Embryonic facial prominence (tissue), 1 donor: ENCODE measurements at regions not wholly inside any gene's neighbourhood (a gene's known extent, or its start where the extent isn't known, plus 50 kb on each side); places are given as distances from the start of the nearest gene placed in this dataset.
"Not testable (repeated sequence)": the region's sequence is repeated elsewhere in the genome, so short reads cannot be mapped to it uniquely, and the experiment has no call there.

ENCODE experiments used
- DNase-seq: peaks from one replicate; pipeline ENCODE4 v3.0.0-alpha.2; 2016; ENCODE audit errors: extremely low spot score

DNA sequence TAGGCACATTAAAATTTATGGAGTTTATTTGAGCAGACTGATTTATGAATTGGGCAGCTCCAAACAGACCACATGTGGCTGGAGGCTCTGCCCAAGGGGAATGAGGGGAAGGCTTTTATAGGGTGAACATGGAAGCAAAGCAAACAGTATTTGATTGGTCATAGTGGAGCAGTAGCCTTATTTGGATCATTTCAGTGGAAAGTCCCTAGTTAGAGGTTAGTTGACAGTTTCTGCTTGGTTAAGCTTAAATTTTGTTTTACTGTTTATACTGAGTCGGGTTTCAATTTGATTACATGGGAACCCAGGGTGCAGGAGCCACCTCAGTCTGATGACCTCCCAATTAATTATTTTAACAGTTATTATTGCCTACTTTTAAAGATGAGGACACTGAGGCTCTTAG lies 140.5 kb downstream of the NDFIP2 start:
- DNase-seq = no peak

DNA sequence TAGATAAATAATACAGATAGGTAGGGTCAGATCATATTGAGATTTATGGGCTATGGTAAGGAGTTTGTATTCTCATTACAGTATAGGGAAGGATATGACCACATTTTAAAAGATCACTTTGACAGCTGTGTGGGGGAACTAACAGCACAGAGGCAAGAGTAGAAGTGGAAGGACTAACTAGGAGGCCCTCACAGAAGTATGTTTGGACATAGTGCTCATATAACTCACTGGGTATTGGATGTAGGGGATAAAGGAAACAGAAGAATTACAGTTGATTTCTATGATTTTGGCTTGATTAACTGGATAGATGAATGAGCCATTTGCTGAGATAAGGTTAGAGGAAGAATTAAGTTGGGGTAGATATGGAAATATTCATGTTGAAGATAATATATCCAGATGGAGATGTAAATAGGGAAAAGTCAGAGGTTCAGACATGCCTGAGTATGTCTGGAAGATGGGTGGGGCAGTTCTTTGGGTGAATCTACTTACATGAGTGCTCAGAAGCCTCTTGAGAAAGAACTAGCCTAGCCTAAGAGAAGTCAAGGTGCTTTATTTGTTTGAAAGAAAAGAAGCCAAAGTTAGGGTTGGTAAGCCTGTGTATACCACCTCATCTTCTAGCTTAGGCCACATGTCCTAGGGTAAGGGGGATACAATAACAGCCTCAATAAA lies 133.4 kb downstream of the NDFIP2 start:
- no peak for DNase-seq

GRCh38 chr13:79612604-79613003 lies 131.6 kb downstream of the NDFIP2 start:
- no peak for DNase-seq

DNA sequence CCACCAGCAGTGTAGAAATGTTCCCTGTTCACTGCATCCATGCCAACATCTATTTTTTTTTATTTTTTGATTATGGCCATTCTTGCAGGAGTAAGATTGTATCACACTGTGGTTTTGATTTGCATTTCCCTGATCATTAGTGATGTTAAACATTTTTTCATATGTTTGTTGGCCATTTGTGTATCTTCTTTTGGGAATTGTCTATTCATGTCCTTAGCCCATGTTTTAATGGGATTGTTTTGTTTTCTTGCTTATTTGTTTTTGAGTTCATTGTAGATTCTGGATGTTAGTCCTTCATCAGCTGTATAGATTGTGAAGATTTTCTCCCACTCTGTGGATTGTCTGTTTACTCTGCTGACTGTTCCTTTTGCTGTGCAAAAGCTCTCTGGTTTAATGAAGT lies 126.9 kb downstream of the NDFIP2 start:
- not testable (repeated sequence) for DNase-seq
